ENCODE measurements at regions not wholly inside any gene's neighbourhood (a gene's known extent, or its start where the extent isn't known, plus 50 kb on each side); places are given as distances from the start of the nearest gene placed in this dataset.

DNA sequence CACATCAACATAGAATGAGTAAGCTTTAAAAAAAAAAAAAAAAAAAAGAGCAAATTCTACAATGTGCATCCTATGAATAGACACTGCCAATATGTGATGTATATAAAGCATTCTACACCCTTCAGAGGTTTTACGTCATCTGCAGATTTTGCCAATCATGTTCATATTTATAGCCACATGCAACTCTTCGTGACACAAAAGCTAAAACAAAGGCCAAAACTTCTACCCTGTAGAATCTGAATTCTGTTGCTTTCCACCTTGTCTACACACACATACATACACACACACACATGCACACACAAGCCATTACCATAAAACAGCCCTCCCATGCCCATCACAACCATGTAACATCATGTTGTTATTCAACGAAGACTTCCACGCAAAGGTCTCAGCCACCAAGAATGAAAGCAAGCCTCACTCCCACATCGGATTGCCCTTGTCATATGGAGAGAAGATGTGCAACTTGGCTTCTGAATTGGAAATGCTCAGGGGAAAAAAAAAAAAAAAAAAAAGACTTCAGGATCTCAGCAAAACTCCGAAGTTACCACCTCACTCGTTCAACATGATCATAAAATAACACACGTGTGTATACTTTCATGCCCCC, 479.4 kb upstream of the JARID2 start:
- TF ChIP-seq POLR2AphosphoS5 (IDR thresholded peaks at IDR 0.05): no peak
- TF ChIP-seq, protein P1, sequence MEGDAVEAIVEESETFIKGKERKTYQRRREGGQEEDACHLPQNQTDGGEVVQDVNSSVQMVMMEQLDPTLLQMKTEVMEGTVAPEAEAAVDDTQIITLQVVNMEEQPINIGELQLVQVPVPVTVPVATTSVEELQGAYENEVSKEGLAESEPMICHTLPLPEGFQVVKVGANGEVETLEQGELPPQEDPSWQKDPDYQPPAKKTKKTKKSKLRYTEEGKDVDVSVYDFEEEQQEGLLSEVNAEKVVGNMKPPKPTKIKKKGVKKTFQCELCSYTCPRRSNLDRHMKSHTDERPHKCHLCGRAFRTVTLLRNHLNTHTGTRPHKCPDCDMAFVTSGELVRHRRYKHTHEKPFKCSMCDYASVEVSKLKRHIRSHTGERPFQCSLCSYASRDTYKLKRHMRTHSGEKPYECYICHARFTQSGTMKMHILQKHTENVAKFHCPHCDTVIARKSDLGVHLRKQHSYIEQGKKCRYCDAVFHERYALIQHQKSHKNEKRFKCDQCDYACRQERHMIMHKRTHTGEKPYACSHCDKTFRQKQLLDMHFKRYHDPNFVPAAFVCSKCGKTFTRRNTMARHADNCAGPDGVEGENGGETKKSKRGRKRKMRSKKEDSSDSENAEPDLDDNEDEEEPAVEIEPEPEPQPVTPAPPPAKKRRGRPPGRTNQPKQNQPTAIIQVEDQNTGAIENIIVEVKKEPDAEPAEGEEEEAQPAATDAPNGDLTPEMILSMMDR (IDR thresholded peaks at IDR 0.05): no peak
- no peak for TF ChIP-seq EP300 (IDR thresholded peaks at IDR 0.05)
